GM23338 (cell line): ENCODE measurements at regions not wholly inside any gene's neighbourhood (a gene's known extent, or its start where the extent isn't known, plus 50 kb on each side); places are given as distances from the start of the nearest gene placed in this dataset.

Experiments used
- ATAC-seq: fragments of 200-7000 bp; cut with Tn5 transposase; 3 replicates; pipeline ENCODE4 v1.9.1; 2020
- DNase-seq: peaks from one replicate; pipeline ENCODE4 v3.0.0-alpha.2; 2015; ENCODE audit warnings: low spot score
- H2AFZ ChIP-seq: fragments of 200-600 bp; sonication (generic); 2 replicates; pipeline ENCODE4 v1.8.0; 2016; ENCODE audit warnings: antibody characterized with exemption, mild to moderate bottlenecking, moderate library complexity
- H3F3A ChIP-seq: fragments of 200-600 bp; sonication (generic); replicated peaks from 2 replicates; pipeline ENCODE4 v1.8.0; 2017; ENCODE audit warnings: antibody characterized with exemption, mixed run types, low read depth
- H3K27ac ChIP-seq: fragments of 200-600 bp; sonication (generic); 2 replicates; pipeline ENCODE4 v1.6.1; 2016; ENCODE audit warnings: low read depth
- H3K27me3 ChIP-seq: fragments of 200-600 bp; sonication (generic); 2 replicates; pipeline ENCODE4 v1.8.0; 2016; ENCODE audit warnings: mild to moderate bottlenecking, mixed run types, moderate library complexity; ENCODE audit not compliant: insufficient read depth
- H3K36me3 ChIP-seq: fragments of 200-600 bp; sonication (generic); 2 replicates; pipeline ENCODE4 v1.8.0; 2016; ENCODE audit warnings: mild to moderate bottlenecking; ENCODE audit not compliant: insufficient read depth
- H3K4me1 ChIP-seq: fragments of 200-600 bp; sonication (generic); 2 replicates; pipeline ENCODE4 v1.8.0; 2016; ENCODE audit warnings: mild to moderate bottlenecking, moderate library complexity; ENCODE audit not compliant: insufficient read depth
- H3K4me2 ChIP-seq: fragments of 200-600 bp; sonication (generic); 2 replicates; pipeline ENCODE4 v1.7.1; 2017; ENCODE audit warnings: mixed run types
- H3K4me3 ChIP-seq: fragments of 200-600 bp; sonication (generic); 2 replicates; pipeline ENCODE4 v1.6.1; 2016; ENCODE audit warnings: mixed run types
- H3K79me2 ChIP-seq: fragments of 200-600 bp; sonication (generic); replicated peaks from 2 replicates; pipeline ENCODE4 v1.8.0; 2017; ENCODE audit warnings: mild to moderate bottlenecking; ENCODE audit not compliant: insufficient read depth
- H3K9me2 ChIP-seq: fragments of 200-600 bp; sonication (generic); 2 replicates; pipeline ENCODE4 v1.8.0; 2017; ENCODE audit not compliant: insufficient read depth
- H4K20me1 ChIP-seq: fragments of 200-600 bp; sonication (generic); replicated peaks from 2 replicates; pipeline ENCODE4 v1.8.0; 2017; ENCODE audit warnings: mild to moderate bottlenecking; ENCODE audit not compliant: insufficient read depth
- H3K27ac Mint-ChIP-seq: 2 replicates; pipeline ENCODE4 v1.8.0; 2020; ENCODE audit warnings: inconsistent platforms, mild to moderate bottlenecking, moderate library complexity, mixed read lengths
- H3K27me3 Mint-ChIP-seq: 3 replicates; pipeline ENCODE4 v1.8.0; 2022; ENCODE audit warnings: low read depth, mild to moderate bottlenecking, moderate library complexity, mixed read lengths, inconsistent platforms; ENCODE audit not compliant: insufficient read depth, poor library complexity
- H3K36me3 Mint-ChIP-seq: 3 replicates; pipeline ENCODE4 v1.8.0; 2021; ENCODE audit warnings: low read depth, mild to moderate bottlenecking, inconsistent platforms, moderate library complexity, mixed read lengths
- H3K4me1 Mint-ChIP-seq: 3 replicates; pipeline ENCODE4 v1.8.0; 2020; ENCODE audit warnings: mild to moderate bottlenecking, inconsistent platforms, mixed read lengths
- H3K4me3 Mint-ChIP-seq: 3 replicates; pipeline ENCODE4 v1.8.0; 2021; ENCODE audit warnings: moderate library complexity, mild to moderate bottlenecking, inconsistent platforms, mixed read lengths
- H3K9me3 Mint-ChIP-seq: 3 replicates; pipeline ENCODE4 v1.8.0; 2020; ENCODE audit warnings: moderate library complexity, mild to moderate bottlenecking, inconsistent platforms, mixed read lengths
- CREB1 ChIP-seq: fragments of 250-450 bp; sonication (Bioruptor Pico); IDR thresholded peaks from 2 replicates; pipeline ENCODE4 v1.5.0; 2020; ENCODE audit warnings: low read depth, mild to moderate bottlenecking, moderate library complexity
- ETS1 ChIP-seq: IDR thresholded peaks from 2 replicates; pipeline ENCODE4 v1.6.1; 2016; ENCODE audit warnings: antibody characterized with exemption
- EZH2 ChIP-seq: fragments of 200-600 bp; sonication (generic); IDR thresholded peaks from one replicate; pipeline ENCODE4 v1.8.0; 2017; ENCODE audit warnings: antibody characterized with exemption, mild to moderate bottlenecking, low read depth; ENCODE audit not compliant: unreplicated experiment
- EZH2phosphoT487 ChIP-seq: fragments of 200-600 bp; sonication (generic); IDR thresholded peaks from one replicate; pipeline ENCODE4 v1.8.1; 2018; ENCODE audit warnings: antibody characterized with exemption; ENCODE audit not compliant: unreplicated experiment
- JUNB ChIP-seq: IDR thresholded peaks from one replicate; pipeline ENCODE4 v1.6.1; 2016; ENCODE audit warnings: antibody characterized with exemption; ENCODE audit not compliant: unreplicated experiment
- POLR2AphosphoS5 ChIP-seq: IDR thresholded peaks from 2 replicates; pipeline ENCODE4 v1.6.1; 2016; ENCODE audit warnings: antibody characterized with exemption, low read depth
- REST ChIP-seq: IDR thresholded peaks from one replicate; pipeline ENCODE4 v1.6.1; 2018; ENCODE audit warnings: antibody characterized with exemption; ENCODE audit not compliant: unreplicated experiment
- STAT1 ChIP-seq: IDR thresholded peaks from one replicate; pipeline ENCODE4 v1.6.1; 2016; ENCODE audit warnings: antibody characterized with exemption; ENCODE audit not compliant: unreplicated experiment
- ZNF114 ChIP-seq: fragments of 250-450 bp; sonication (Bioruptor Pico); IDR thresholded peaks from 2 replicates; pipeline ENCODE4 v1.5.0; 2020; ENCODE audit warnings: mild to moderate bottlenecking, moderate library complexity
- ZNF331 ChIP-seq: fragments of 250-450 bp; sonication (Bioruptor Pico); IDR thresholded peaks from 2 replicates; pipeline ENCODE4 v1.5.0; 2020; ENCODE audit warnings: low read depth, mild to moderate bottlenecking, moderate library complexity
- ZNF462 ChIP-seq: fragments of 250-450 bp; sonication (Bioruptor Pico); IDR thresholded peaks from 2 replicates; pipeline ENCODE4 v1.5.0; 2020; ENCODE audit warnings: mild to moderate bottlenecking, moderate library complexity

- Histone ChIP-seq H3K27ac (no peak overlapping the region), H3K9me2 (no peaks in the 10 kb centered on the region), H3F3A (no peaks in the 10 kb centered on the region), H3K4me2 (no peak overlapping the region), H2AFZ (no peak overlapping the region; the same call in 1 of the 2 replicates), H3K79me2 (no peaks in the 10 kb centered on the region), H3K4me3 (no peak overlapping the region), H3K4me1 (no peaks in the 10 kb centered on the region), H4K20me1 (no peaks in the 10 kb centered on the region), H3K36me3 (no peaks in the 10 kb centered on the region), H3K27me3 (no peaks in the 10 kb centered on the region)
- DNase-seq: no peak
- Mint-ChIP-seq H3K4me3 (no peak overlapping the region), H3K27me3 (peaks cover 3% of the 10 kb centered on the region), H3K27ac (no peak overlapping the region; the same call in 1 of the 2 replicates), H3K36me3 (no peaks in the 10 kb centered on the region), H3K9me3 (no peaks in the 10 kb centered on the region), H3K4me1 (no peaks in the 10 kb centered on the region; the same call in 2 of the 3 replicates)
- ATAC-seq: no peak
- no peak for TF ChIP-seq ZNF331 (CRISPR knock-in tag)
- no peak for TF ChIP-seq CREB1 (CRISPR knock-in tag)
- no peak for TF ChIP-seq JUNB
- TF ChIP-seq EZH2phosphoT487: no peak
- no peak for TF ChIP-seq EZH2
- no peak for TF ChIP-seq POLR2AphosphoS5
- no peak for TF ChIP-seq STAT1
- no peak for TF ChIP-seq REST
- no peak for TF ChIP-seq ETS1
- no peak for TF ChIP-seq ZNF114 (CRISPR knock-in tag)
- TF ChIP-seq ZNF462 (CRISPR knock-in tag): no peak
Observed at GRCh38 chr2:33927756-33928155, 328.7 kb upstream of the FAM98A start.
